ENCODE measurements at regions not wholly inside any gene's neighbourhood (a gene's known extent, or its start where the extent isn't known, plus 50 kb on each side); places are given as distances from the start of the nearest gene placed in this dataset.
"Not testable (repeated sequence)": the region's sequence is repeated elsewhere in the genome, so short reads cannot be mapped to it uniquely, and the experiment has no call there.

- DNase-seq (ENCODE audit: low spot score): no peak
Observed at GRCh38 chr12:111154147-111154834, 214.6 kb downstream of the PHETA1 start.

GRCh38 chr12:111152561-111152960 is 216.3 kb downstream of the PHETA1 start:
- no peak for DNase-seq (ENCODE audit: low spot score)

- DNase-seq (ENCODE audit: low spot score): no peak
Observed at GRCh38 chr12:111150921-111151840, 217.7 kb downstream of the PHETA1 start.

GRCh38 chr12:111150360-111150759 is 218.5 kb downstream of the PHETA1 start:
- DNase-seq (ENCODE audit: low spot score): no peak

GRCh38 chr12:111149299-111149698 is 219.6 kb downstream of the PHETA1 start:
- no peak for DNase-seq (ENCODE audit: low spot score)

GRCh38 chr12:111148005-111148404 is 220.9 kb downstream of the PHETA1 start:
- no peak for DNase-seq (ENCODE audit: low spot score)

GRCh38 chr12:111143271-111143670 is 222.9 kb upstream of the MYL2 start:
- no peak for DNase-seq (ENCODE audit: low spot score)

GRCh38 chr12:111141205-111141604 is 220.8 kb upstream of the MYL2 start:
- DNase-seq (ENCODE audit: low spot score): no peak

- DNase-seq (ENCODE audit: low spot score): no peak
Observed at GRCh38 chr12:111138016-111138415, 217.6 kb upstream of the MYL2 start.

GRCh38 chr12:111135293-111135832 is 215.0 kb upstream of the MYL2 start:
- DNase-seq (ENCODE audit: low spot score): no peak

GRCh38 chr12:111130336-111130735 is 210.0 kb upstream of the MYL2 start:
- no peak for DNase-seq (ENCODE audit: low spot score)

- DNase-seq (ENCODE audit: low spot score): no peak
Observed at GRCh38 chr12:111129149-111129767, 208.9 kb upstream of the MYL2 start.

- DNase-seq (ENCODE audit: low spot score): no peak
Observed at GRCh38 chr12:111126331-111126730, 206.0 kb upstream of the MYL2 start.

- no peak for DNase-seq (ENCODE audit: low spot score)
Observed at GRCh38 chr12:111124183-111124582, 203.8 kb upstream of the MYL2 start.

- DNase-seq (ENCODE audit: low spot score): no peak
Observed at GRCh38 chr12:111123390-111123789, 203.0 kb upstream of the MYL2 start.

- no peak for DNase-seq (ENCODE audit: low spot score)
Observed at GRCh38 chr12:111122458-111122878, 202.1 kb upstream of the MYL2 start.

- DNase-seq (ENCODE audit: low spot score): no peak
Observed at GRCh38 chr12:111121840-111122239, 201.5 kb upstream of the MYL2 start.

- DNase-seq (ENCODE audit: low spot score): no peak
Observed at GRCh38 chr12:111120578-111120977, 200.2 kb upstream of the MYL2 start.

GRCh38 chr12:111117017-111117416 is 196.6 kb upstream of the MYL2 start:
- no peak for DNase-seq (ENCODE audit: low spot score)

- not testable (repeated sequence) for DNase-seq (ENCODE audit: low spot score)
Observed at GRCh38 chr12:111113313-111113712, 192.9 kb upstream of the MYL2 start.

GRCh38 chr12:111112311-111113098 is 192.1 kb upstream of the MYL2 start:
- DNase-seq (ENCODE audit: low spot score): no peak

- no peak for DNase-seq (ENCODE audit: low spot score)
Observed at GRCh38 chr12:111111681-111112080, 191.3 kb upstream of the MYL2 start.

Measured in kidney capillary endothelial cell (primary cell).